ENCODE measurements at regions not wholly inside any gene's neighbourhood (a gene's known extent, or its start where the extent isn't known, plus 50 kb on each side); places are given as distances from the start of the nearest gene placed in this dataset.
"Not testable (repeated sequence)": the region's sequence is repeated elsewhere in the genome, so short reads cannot be mapped to it uniquely, and the experiment has no call there.

DNA sequence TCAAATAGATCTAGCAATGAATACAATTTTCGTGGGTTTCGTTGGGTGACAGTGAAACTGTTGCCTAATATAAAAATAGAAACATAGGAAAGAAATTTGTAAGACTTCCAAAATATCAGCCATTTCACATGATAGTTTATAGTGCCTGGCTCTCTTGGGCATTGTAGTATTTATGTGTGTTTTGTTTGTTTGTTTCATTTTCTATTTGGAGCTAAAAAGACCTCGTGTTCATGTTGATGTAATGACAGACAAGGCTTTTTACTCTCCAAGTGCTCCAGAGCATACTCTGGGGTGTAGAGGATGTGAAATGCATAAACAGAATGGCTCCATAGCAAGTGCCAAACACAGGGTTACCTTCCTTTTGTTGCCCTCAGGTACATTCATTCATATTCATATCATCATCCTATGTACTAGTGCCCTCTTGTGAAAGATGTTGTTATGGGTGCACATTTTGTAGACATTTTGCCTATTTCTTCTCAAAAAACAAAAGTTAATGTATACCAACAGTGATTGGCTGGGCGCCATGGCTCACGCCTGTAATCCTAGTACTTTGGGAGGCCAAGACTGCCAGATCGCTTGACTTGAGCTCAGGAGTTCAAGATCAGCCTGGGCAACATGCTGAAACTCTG is 100.7 kb upstream of the AMOT start:
- TF ChIP-seq POLR2AphosphoS5 (IDR thresholded peaks at IDR 0.05): no peak
- Histone ChIP-seq H3K27ac (no peak overlapping the region), H3K36me3 (no peaks in the 10 kb centered on the region), H3K4me3 (no peak overlapping the region), H3K27me3 (no peaks in the 10 kb centered on the region), H3K9me3 (no peaks in the 10 kb centered on the region), H3K4me1 (no peaks in the 10 kb centered on the region)
- 33 to 42% methylated on average over 5 to 6 of the region's 6 CpGs for WGBS, 2 donors (ENCODE audit: low coverage in 1 of 2)
- no peak for ATAC-seq

- H3K4me1 ChIP-seq: no peaks in the 10 kb centered on the region
- no peak for ATAC-seq
- no peaks in the 10 kb centered on the region for H3K27me3 ChIP-seq
- H3K36me3 ChIP-seq: no peaks in the 10 kb centered on the region
- H3K4me3 ChIP-seq: no peak overlapping the region
- no peaks in the 10 kb centered on the region for H3K9me3 ChIP-seq
- H3K27ac ChIP-seq: no peak overlapping the region
- 20 to 25% methylated on average over 1 of the region's 1 CpG for WGBS, 2 donors (ENCODE audit: low coverage in 1 of 2)
- TF ChIP-seq POLR2A (IDR thresholded peaks at IDR 0.05) (no peak), CTCF (IDR thresholded peaks at IDR 0.05) (no peak), EP300 (IDR thresholded peaks at IDR 0.05) (no peak), POLR2AphosphoS5 (IDR thresholded peaks at IDR 0.05) (no peak)
Measured at GRCh38 chrX:112935029-112935428, 94.4 kb upstream of the AMOT start.

GRCh38 chrX:112931900-112932299 is 91.3 kb upstream of the AMOT start:
- Histone ChIP-seq H3K36me3 (no peaks in the 10 kb centered on the region), H3K9me3 (no peaks in the 10 kb centered on the region), H3K4me1 (no peaks in the 10 kb centered on the region), H3K4me3 (no peak overlapping the region), H3K27ac (no peak overlapping the region), H3K27me3 (no peaks in the 10 kb centered on the region)
- no peak for ATAC-seq
- 72 to 84% methylated on average over 2 to 3 of the region's 3 CpGs for WGBS, 2 donors (ENCODE audit: low coverage in 1 of 2)
- no peak for TF ChIP-seq EP300 (IDR thresholded peaks at IDR 0.05)
- no peak for TF ChIP-seq CTCF (IDR thresholded peaks at IDR 0.05)
- no peak for TF ChIP-seq POLR2AphosphoS5 (IDR thresholded peaks at IDR 0.05)
- TF ChIP-seq POLR2A (IDR thresholded peaks at IDR 0.05): no peak

GRCh38 chrX:112931478-112931877 is 90.8 kb upstream of the AMOT start:
- Histone ChIP-seq H3K27ac (no peak overlapping the region), H3K27me3 (no peaks in the 10 kb centered on the region), H3K4me1 (no peaks in the 10 kb centered on the region), H3K4me3 (no peak overlapping the region), H3K36me3 (no peaks in the 10 kb centered on the region), H3K9me3 (no peaks in the 10 kb centered on the region)
- TF ChIP-seq POLR2A (IDR thresholded peaks at IDR 0.05) (no peak), EP300 (IDR thresholded peaks at IDR 0.05) (no peak), POLR2AphosphoS5 (IDR thresholded peaks at IDR 0.05) (no peak), CTCF (IDR thresholded peaks at IDR 0.05) (no peak)
- ATAC-seq: no peak
- WGBS, 2 donors (ENCODE audit: low coverage in 1 of 2): 74 to 80% methylated on average over 2 to 3 of the region's 3 CpGs

GRCh38 chrX:112923381-112923780 is 82.8 kb upstream of the AMOT start:
- H3K36me3 ChIP-seq, ATAC-seq, H3K4me1 ChIP-seq, H3K9me3 ChIP-seq, H3K4me3 ChIP-seq, H3K27me3 ChIP-seq, H3K27ac ChIP-seq: not testable (repeated sequence)
- WGBS, 2 donors (ENCODE audit: low coverage in 1 of 2): 60% methylated on average over 1 of the region's 1 CpG; no CpG with 5 or more reads in 1 of the 2 donors

GRCh38 chrX:112913807-112914206 is 73.2 kb upstream of the AMOT start:
- no peak for ATAC-seq
- no peaks in the 10 kb centered on the region for H3K36me3 ChIP-seq
- no peaks in the 10 kb centered on the region for H3K27me3 ChIP-seq
- no peak for TF ChIP-seq POLR2AphosphoS5 (IDR thresholded peaks at IDR 0.05)
- no peak for TF ChIP-seq POLR2A (IDR thresholded peaks at IDR 0.05)
- no peak for TF ChIP-seq CTCF (IDR thresholded peaks at IDR 0.05)
- no peak for TF ChIP-seq EP300 (IDR thresholded peaks at IDR 0.05)
- H3K4me3 ChIP-seq: no peak overlapping the region
- H3K9me3 ChIP-seq: no peaks in the 10 kb centered on the region
- no peaks in the 10 kb centered on the region for H3K4me1 ChIP-seq
- H3K27ac ChIP-seq: no peak overlapping the region

Measured in gastroesophageal sphincter (tissue), 4 donors.